Neural progenitor cell (in vitro differentiated cells): ENCODE measurements at regions not wholly inside any gene's neighbourhood (a gene's known extent, or its start where the extent isn't known, plus 50 kb on each side); places are given as distances from the start of the nearest gene placed in this dataset.

Experiments
- DNase-seq: peaks from one replicate; pipeline ENCODE4 v3.0.0-alpha.2; 2016; ENCODE audit warnings: low spot score
- H2AFZ ChIP-seq: fragments of 200-600 bp; sonication (generic); replicated peaks from 2 replicates; pipeline ENCODE4 v1.6.1; 2016; ENCODE audit warnings: antibody characterized with exemption
- H3F3A ChIP-seq: fragments of 200-600 bp; sonication (generic); 2 replicates; pipeline ENCODE4 v1.6.1; 2016; ENCODE audit warnings: antibody characterized with exemption, low read depth
- H3K27ac ChIP-seq: fragments of 200-600 bp; sonication (generic); 2 replicates; pipeline ENCODE4 v1.5.1; 2016; ENCODE audit warnings: mild to moderate bottlenecking
- H3K27me3 ChIP-seq: fragments of 200-600 bp; sonication (generic); 2 replicates; pipeline ENCODE4 v1.6.1; 2016; ENCODE audit warnings: mild to moderate bottlenecking, moderate library complexity
- H3K36me3 ChIP-seq: fragments of 200-600 bp; sonication (generic); 2 replicates; pipeline ENCODE4 v1.5.1; 2016
- H3K4me1 ChIP-seq: fragments of 200-600 bp; sonication (generic); 2 replicates; pipeline ENCODE4 v1.6.1; 2016; ENCODE audit warnings: mixed run types
- H3K4me2 ChIP-seq: fragments of 200-600 bp; sonication (generic); 2 replicates; pipeline ENCODE4 v1.6.1; 2016
- H3K4me3 ChIP-seq: fragments of 200-600 bp; sonication (generic); 2 replicates; pipeline ENCODE4 v1.5.1; 2016
- H3K79me2 ChIP-seq: fragments of 200-600 bp; sonication (generic); 2 replicates; pipeline ENCODE4 v1.6.1; 2016; ENCODE audit warnings: low read depth
- H3K9ac ChIP-seq: fragments of 200-600 bp; sonication (generic); 2 replicates; pipeline ENCODE4 v1.6.1; 2016
- H3K9me3 ChIP-seq: fragments of 200-600 bp; sonication (generic); 2 replicates; pipeline ENCODE4 v1.5.1; 2016; ENCODE audit warnings: low read depth
- H4K20me1 ChIP-seq: fragments of 200-600 bp; sonication (generic); 2 replicates; pipeline ENCODE4 v1.6.1; 2016; ENCODE audit warnings: low read depth
- H3K27ac Mint-ChIP-seq: 3 replicates; pipeline ENCODE4 v1.8.0; 2021; ENCODE audit warnings: mixed read lengths
- H3K27me3 Mint-ChIP-seq: 2 replicates; pipeline ENCODE4 v1.8.0; 2022; ENCODE audit warnings: low read depth, mild to moderate bottlenecking, inconsistent platforms, moderate library complexity, mixed read lengths; ENCODE audit not compliant: insufficient read depth
- H3K36me3 Mint-ChIP-seq: 3 replicates; pipeline ENCODE4 v1.8.0; 2021; ENCODE audit warnings: mixed read lengths
- H3K4me1 Mint-ChIP-seq: 3 replicates; pipeline ENCODE4 v1.8.0; 2021; ENCODE audit warnings: mixed read lengths
- H3K4me3 Mint-ChIP-seq: 3 replicates; pipeline ENCODE4 v1.8.0; 2021; ENCODE audit warnings: mild to moderate bottlenecking, moderate library complexity, mixed read lengths
- H3K9me3 Mint-ChIP-seq: 3 replicates; pipeline ENCODE4 v1.8.0; 2020; ENCODE audit warnings: mixed read lengths
- EZH2 ChIP-seq: fragments of 200-600 bp; sonication (generic); IDR thresholded peaks from 2 replicates; pipeline ENCODE4 v1.6.1; 2017; ENCODE audit warnings: antibody characterized with exemption, mild to moderate bottlenecking, moderate library complexity
- EZH2phosphoT487 ChIP-seq: fragments of 200-600 bp; sonication (generic); IDR thresholded peaks from 2 replicates; pipeline ENCODE4 v1.6.1; 2017; ENCODE audit warnings: antibody characterized with exemption
- TF ChIP-seq, protein P1 (sequence below): fragments of 200-600 bp; sonication (generic); IDR thresholded peaks from 2 replicates; pipeline ENCODE4 v1.5.1; 2017; ENCODE audit warnings: antibody characterized with exemption, mild to moderate bottlenecking

GRCh38 chr7:66557214-66558200 is 71.2 kb upstream of the KCTD7 start:
- DNase-seq, result peak; percentile 78
- no peak overlapping the region for H3K27ac ChIP-seq
- H3K4me3 Mint-ChIP-seq, result no peak overlapping the region
- H3K4me3 ChIP-seq, result no peak overlapping the region
- H3F3A ChIP-seq, result peaks cover 8% of the 10 kb centered on the region
- no peak for TF ChIP-seq EZH2
- TF ChIP-seq, protein P1, sequence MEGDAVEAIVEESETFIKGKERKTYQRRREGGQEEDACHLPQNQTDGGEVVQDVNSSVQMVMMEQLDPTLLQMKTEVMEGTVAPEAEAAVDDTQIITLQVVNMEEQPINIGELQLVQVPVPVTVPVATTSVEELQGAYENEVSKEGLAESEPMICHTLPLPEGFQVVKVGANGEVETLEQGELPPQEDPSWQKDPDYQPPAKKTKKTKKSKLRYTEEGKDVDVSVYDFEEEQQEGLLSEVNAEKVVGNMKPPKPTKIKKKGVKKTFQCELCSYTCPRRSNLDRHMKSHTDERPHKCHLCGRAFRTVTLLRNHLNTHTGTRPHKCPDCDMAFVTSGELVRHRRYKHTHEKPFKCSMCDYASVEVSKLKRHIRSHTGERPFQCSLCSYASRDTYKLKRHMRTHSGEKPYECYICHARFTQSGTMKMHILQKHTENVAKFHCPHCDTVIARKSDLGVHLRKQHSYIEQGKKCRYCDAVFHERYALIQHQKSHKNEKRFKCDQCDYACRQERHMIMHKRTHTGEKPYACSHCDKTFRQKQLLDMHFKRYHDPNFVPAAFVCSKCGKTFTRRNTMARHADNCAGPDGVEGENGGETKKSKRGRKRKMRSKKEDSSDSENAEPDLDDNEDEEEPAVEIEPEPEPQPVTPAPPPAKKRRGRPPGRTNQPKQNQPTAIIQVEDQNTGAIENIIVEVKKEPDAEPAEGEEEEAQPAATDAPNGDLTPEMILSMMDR, result peak; percentile 93
- peaks cover 37% of the 10 kb centered on the region for H3K79me2 ChIP-seq
- H3K4me2 ChIP-seq, result no peak overlapping the region
- no peaks in the 10 kb centered on the region for H3K4me1 ChIP-seq
- no peaks in the 10 kb centered on the region for H3K9me3 Mint-ChIP-seq
- no peak overlapping the region for H3K9ac ChIP-seq
- H3K4me1 Mint-ChIP-seq, result no peaks in the 10 kb centered on the region
- peaks cover 5% of the 10 kb centered on the region for H3K36me3 ChIP-seq
- no peaks in the 10 kb centered on the region for H3K27me3 ChIP-seq
- H4K20me1 ChIP-seq, result peaks cover 43% of the 10 kb centered on the region
- H3K27ac Mint-ChIP-seq, result no peak overlapping the region
- H3K9me3 ChIP-seq, result no peaks in the 10 kb centered on the region
- H2AFZ ChIP-seq, result no peak overlapping the region
- peaks cover 17% of the 10 kb centered on the region for H3K36me3 Mint-ChIP-seq
- peaks cover 2% of the 10 kb centered on the region for H3K27me3 Mint-ChIP-seq

GRCh38 chr7:66558201-66558641 is 70.5 kb upstream of the KCTD7 start:
- Histone ChIP-seq H2AFZ (no peak overlapping the region), H3K27ac (no peak overlapping the region), H3K79me2 (peaks cover 44% of the 10 kb centered on the region), H3K9me3 (no peaks in the 10 kb centered on the region), H3K4me2 (no peak overlapping the region), H3K4me3 (no peak overlapping the region), H3K36me3 (peaks cover 3% of the 10 kb centered on the region), H3F3A (peaks cover 8% of the 10 kb centered on the region), H4K20me1 (peaks cover 48% of the 10 kb centered on the region), H3K4me1 (no peaks in the 10 kb centered on the region), H3K9ac (no peak overlapping the region), H3K27me3 (no peaks in the 10 kb centered on the region)
- DNase-seq, result no peak
- H3K9me3 Mint-ChIP-seq, result no peaks in the 10 kb centered on the region
- no peaks in the 10 kb centered on the region for H3K4me1 Mint-ChIP-seq
- H3K4me3 Mint-ChIP-seq, result no peak overlapping the region
- no peak overlapping the region for H3K27ac Mint-ChIP-seq
- TF ChIP-seq, protein P1, result no peak
- TF ChIP-seq EZH2phosphoT487 (no peak), EZH2 (no peak)
- peaks cover 19% of the 10 kb centered on the region for H3K36me3 Mint-ChIP-seq
- no peaks in the 10 kb centered on the region for H3K27me3 Mint-ChIP-seq

DNA sequence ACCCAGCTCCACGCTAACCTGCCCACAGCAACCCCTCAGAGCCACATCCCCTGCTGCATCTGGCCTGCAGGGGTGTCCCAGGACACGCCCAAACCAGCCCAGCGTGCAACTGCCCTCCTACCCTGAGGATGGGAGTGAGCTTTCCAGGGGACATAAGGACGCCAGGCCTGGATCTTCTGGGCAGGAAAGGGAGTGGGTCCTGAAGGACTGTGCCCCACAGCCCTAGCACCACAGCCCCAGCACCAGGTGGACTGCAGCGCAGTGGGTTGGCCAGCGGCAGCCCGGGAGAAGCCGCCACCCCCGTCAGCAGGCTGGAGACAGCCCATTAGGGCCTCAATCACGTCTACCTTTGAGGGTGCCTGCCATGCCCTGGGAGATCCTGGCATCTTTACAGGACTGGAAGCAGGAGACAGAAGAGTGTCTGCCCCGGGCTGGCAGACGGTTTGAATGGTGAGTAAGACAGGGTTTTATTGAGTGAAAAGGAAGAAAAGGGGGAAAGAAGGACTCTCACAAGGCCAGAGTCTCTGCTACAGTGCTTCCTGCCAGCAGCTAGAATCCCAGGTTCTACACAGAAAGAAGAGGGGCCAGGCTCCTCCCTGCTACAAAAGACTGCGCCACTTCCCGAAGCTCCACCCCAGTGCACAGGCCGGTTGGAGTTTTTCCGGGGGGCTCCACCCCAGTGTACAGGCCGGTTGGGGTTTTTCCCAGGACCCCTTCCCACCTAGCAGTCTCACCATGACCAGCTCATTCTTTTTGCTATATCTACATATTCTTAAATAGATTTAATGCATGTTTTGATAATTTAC is 69.8 kb upstream of the KCTD7 start:
- Histone ChIP-seq H3K4me3 (no peak overlapping the region), H3K9me3 (no peaks in the 10 kb centered on the region), H3K4me1 (no peaks in the 10 kb centered on the region), H3K9ac (no peak overlapping the region), H3K27me3 (no peaks in the 10 kb centered on the region), H2AFZ (no peak overlapping the region), H4K20me1 (peaks cover 49% of the 10 kb centered on the region), H3K79me2 (peaks cover 50% of the 10 kb centered on the region), H3F3A (peaks cover 8% of the 10 kb centered on the region), H3K4me2 (no peak overlapping the region), H3K27ac (peak overlapping the region; percentile 70), H3K36me3 (no peaks in the 10 kb centered on the region)
- no peaks in the 10 kb centered on the region for H3K9me3 Mint-ChIP-seq
- no peak for DNase-seq
- no peak overlapping the region for H3K27ac Mint-ChIP-seq
- H3K36me3 Mint-ChIP-seq, result peaks cover 20% of the 10 kb centered on the region
- TF ChIP-seq EZH2, result no peak
- TF ChIP-seq, protein P1, result no peak
- TF ChIP-seq EZH2phosphoT487, result no peak
- no peak overlapping the region for H3K4me3 Mint-ChIP-seq
- H3K4me1 Mint-ChIP-seq, result no peaks in the 10 kb centered on the region
- H3K27me3 Mint-ChIP-seq, result no peaks in the 10 kb centered on the region
